HL-60 (cell line): ENCODE measurements at regions not wholly inside any gene's neighbourhood (a gene's known extent, or its start where the extent isn't known, plus 50 kb on each side); places are given as distances from the start of the nearest gene placed in this dataset.

Experiments used
- DNase-seq, 2 experiments: peaks; one replicate each; pipeline ENCODE4 v3.0.0-alpha.2; 2010 to 2020; ENCODE audit warnings: low read depth in 1 of 2, low spot score in 1 of 2
- H3K27ac ChIP-seq: fragments of 250-450 bp; sonication (Bioruptor Pico); replicated peaks from 2 replicates; pipeline ENCODE4 v1.5.1; 2020; ENCODE audit warnings: mild to moderate bottlenecking, moderate library complexity
- H3K27me3 ChIP-seq: fragments of 250-450 bp; sonication (Bioruptor Pico); 2 replicates; pipeline ENCODE4 v1.5.1; 2021; ENCODE audit warnings: mild to moderate bottlenecking, moderate library complexity; ENCODE audit not compliant: insufficient read depth, poor library complexity, severe bottlenecking
- H3K4me3 ChIP-seq: replicated peaks from 2 replicates; pipeline ENCODE4 v1.5.1; 2011; ENCODE audit warnings: mild to moderate bottlenecking, control low read depth, low read length; ENCODE audit not compliant: insufficient read depth
- CTCF ChIP-seq: IDR thresholded peaks from one replicate; pipeline ENCODE4 v1.5.1; 2011; ENCODE audit warnings: low read length, control low read depth, inconsistent platforms; ENCODE audit not compliant: insufficient read depth
- GABPA ChIP-seq: IDR thresholded peaks from 2 replicates; pipeline ENCODE4 v1.6.1; 2012; ENCODE audit warnings: low read depth
- POLR2AphosphoS5 ChIP-seq: IDR thresholded peaks from 2 replicates; pipeline ENCODE4 v1.6.1; 2012; ENCODE audit warnings: low read depth
- REST ChIP-seq: IDR thresholded peaks from 2 replicates; pipeline ENCODE4 v1.6.1; 2012; ENCODE audit warnings: low read depth; ENCODE audit not compliant: insufficient replicate concordance
- SPI1 ChIP-seq: IDR thresholded peaks from 2 replicates; pipeline ENCODE4 v1.6.1; 2012; ENCODE audit warnings: low read depth, mild to moderate bottlenecking, borderline replicate concordance

- no peak for TF ChIP-seq SPI1
- TF ChIP-seq POLR2AphosphoS5 = no peak
- TF ChIP-seq REST = no peak
- no peak for TF ChIP-seq GABPA
- no peak for TF ChIP-seq CTCF
- H3K4me3 ChIP-seq = no peak overlapping the region
- no peak overlapping the region for H3K27ac ChIP-seq
- DNase-seq = no peak
- H3K27me3 ChIP-seq = no peaks in the 10 kb centered on the region
Measured at GRCh38 chr18:39862341-39862740, 2092.7 kb upstream of the PIK3C3 start.

- Histone ChIP-seq H3K27me3 (no peaks in the 10 kb centered on the region), H3K4me3 (no peak overlapping the region), H3K27ac (no peak overlapping the region)
- no peak for DNase-seq
- TF ChIP-seq POLR2AphosphoS5 = no peak
- no peak for TF ChIP-seq GABPA
- no peak for TF ChIP-seq REST
- TF ChIP-seq CTCF = no peak
- no peak for TF ChIP-seq SPI1
Measured at GRCh38 chr18:39854291-39854690, 2100.7 kb upstream of the PIK3C3 start.

- Histone ChIP-seq H3K27me3 (peaks cover 10% of the 10 kb centered on the region), H3K4me3 (no peak overlapping the region), H3K27ac (no peak overlapping the region)
- no peak for TF ChIP-seq POLR2AphosphoS5
- no peak for TF ChIP-seq SPI1
- TF ChIP-seq REST = no peak
- TF ChIP-seq CTCF = no peak
- no peak for DNase-seq
Measured at GRCh38 chr18:39846265-39846664, 2108.8 kb upstream of the PIK3C3 start.
